K562 (cell line): ENCODE measurements at regions not wholly inside any gene's neighbourhood (a gene's known extent, or its start where the extent isn't known, plus 50 kb on each side); places are given as distances from the start of the nearest gene placed in this dataset.
A peak's percentile ranks its signal among the peaks of the same experiment; 100 is the strongest.

ENCODE experiments used
- ATAC-seq: fragments of 200-7000 bp; cut with Tn5 transposase; 3 replicates; pipeline ENCODE4 v1.9.1; 2020; ENCODE audit warnings: moderate library complexity
- BruUV-seq: library from RNA; stranded (reverse); fragments of 400-500 nt; replicated peaks from 2 replicates; lab custom pipeline; 2021; lab: Mats Ljungman, UMichigan
- CTCF ChIA-PET: fragments of 300-600 bp; formaldehyde crosslinking; extraction: SDS; loops from one replicate; lab custom pipeline; 2021; ENCODE audit warnings: low intra/inter-chr PET ratio; lab: Yijun Ruan, JAX
- POLR2A ChIA-PET: fragments of 300-600, 350-650 bp; sonication (Branson Sonifier 250); formaldehyde crosslinking; extraction: SDS; loops from one replicate; lab custom pipeline; 2021; ENCODE audit warnings: antibody characterized with exemption, inconsistent platforms; lab: Yijun Ruan, JAX
- DNase-seq, 4 experiments: peaks; one replicate each; pipeline versions ENCODE4 v3.0.0 to v3.0.0-alpha.2; 2011 to 2018; ENCODE audit warnings: low spot score in 3 of 4, mixed read lengths in 3 of 4; ENCODE audit errors: extremely low read depth in 1 of 4
- FAIRE-seq: peaks from 2 replicates; lab custom pipeline; 2011; peaks lifted over from hg19 to GRCh38; lab: Jason Lieb, UNC
- H2AFZ ChIP-seq: 2 replicates; pipeline ENCODE4 v1.6.0; 2011; ENCODE audit warnings: low read depth, low read length, control low read depth, inconsistent platforms
- H3K27ac ChIP-seq: fragments of 200-600 bp; 3 replicates; pipeline ENCODE4 v1.8.0; 2011; ENCODE audit warnings: low read depth, mild to moderate bottlenecking, control low read depth, inconsistent platforms, low read length, moderate library complexity, mixed read lengths; ENCODE audit errors: extremely low read depth
- H3K27me3 ChIP-seq, 2 experiments: fragments of 300-600 bp in 1 of 2; 2 replicates in 1 of 2; 3 replicates in 1 of 2; pipeline versions ENCODE4 v1.6.0 to v1.8.0; 2011; ENCODE audit warnings: inconsistent platforms in 2 of 2, low read length in 2 of 2, mild to moderate bottlenecking in 1 of 2, mixed read lengths in 1 of 2, moderate library complexity in 1 of 2; ENCODE audit not compliant: control insufficient read depth in 2 of 2, insufficient read depth in 2 of 2
- H3K36me3 ChIP-seq: fragments of 300-600 bp; 3 replicates; pipeline ENCODE4 v1.8.0; 2011; ENCODE audit warnings: mild to moderate bottlenecking, low read length, inconsistent platforms; ENCODE audit not compliant: control insufficient read depth, insufficient read depth
- H3K4me1 ChIP-seq, 2 experiments: fragments of 200-600 bp in 1 of 2; replicated peaks in 1 of 2; 2 replicates in 1 of 2; 3 replicates in 1 of 2; pipeline versions ENCODE4 v1.5.1 to v1.8.0; 2011; ENCODE audit warnings: inconsistent platforms in 2 of 2, low read length in 2 of 2, mild to moderate bottlenecking in 1 of 2, mixed read lengths in 1 of 2, moderate library complexity in 1 of 2; ENCODE audit not compliant: control insufficient read depth in 2 of 2, insufficient read depth in 2 of 2
- H3K4me2 ChIP-seq: 2 replicates; pipeline ENCODE4 v1.6.1; 2011; ENCODE audit warnings: low read length, control low read depth, inconsistent platforms, mixed read lengths; ENCODE audit not compliant: insufficient read depth
- H3K4me3 ChIP-seq: fragments of 200-600 bp; sonication (generic), shearing (Covaris generic); 2 replicates; pipeline ENCODE4 v1.5.1; 2016; ENCODE audit warnings: control low read depth, inconsistent platforms
- H3K79me2 ChIP-seq: fragments of 200-600 bp; 3 replicates; pipeline ENCODE4 v1.8.0; 2011; ENCODE audit warnings: low read length, inconsistent platforms; ENCODE audit not compliant: control insufficient read depth, insufficient read depth
- H3K9ac ChIP-seq, 2 experiments: 2 replicates each; pipeline versions ENCODE4 v1.6.0 to v1.6.1; 2011; ENCODE audit warnings: low read depth in 2 of 2, low read length in 2 of 2, control low read depth in 1 of 2, inconsistent platforms in 1 of 2, mild to moderate bottlenecking in 1 of 2, mixed read lengths in 1 of 2; ENCODE audit not compliant: insufficient read depth in 1 of 2
- H3K9me1 ChIP-seq: one replicate; pipeline ENCODE4 v1.6.0; 2011; ENCODE audit warnings: inconsistent platforms, mild to moderate bottlenecking, low read length, moderate library complexity; ENCODE audit not compliant: control insufficient read depth, insufficient read depth
- H3K9me3 ChIP-seq: replicated peaks from 2 replicates; pipeline ENCODE4 v1.5.1; 2011; ENCODE audit warnings: low read depth, low read length, inconsistent platforms; ENCODE audit not compliant: control insufficient read depth, insufficient read depth
- H4K20me1 ChIP-seq: replicated peaks from 2 replicates; pipeline ENCODE4 v1.6.1; 2011; ENCODE audit warnings: low read length, inconsistent platforms, mixed read lengths; ENCODE audit not compliant: control insufficient read depth, insufficient read depth
- CEBPB ChIP-seq: fragments of 450-650 bp; IDR thresholded peaks from 2 replicates; pipeline ENCODE4 v1.6.1; 2016; ENCODE audit warnings: missing genetic modification characterization, missing compliant biosample characterization
- CTCF ChIP-seq, 3 experiments: IDR thresholded peaks in 2 of 3; conservative IDR thresholded peaks in 1 of 3; 2 replicates each; pipeline ENCODE4 v1.5.1; 2011 to 2012; ENCODE audit warnings: low read length in 3 of 3, mild to moderate bottlenecking in 3 of 3, control low read depth in 2 of 3, improper control_type of control experiment in 1 of 3, inconsistent platforms in 1 of 3, low read depth in 1 of 3, mixed read lengths in 1 of 3, moderate library complexity in 1 of 3; ENCODE audit not compliant: insufficient read depth in 2 of 3
- PCBP2 ChIP-seq: fragments of 200-400 bp; formaldehyde crosslinking; IDR thresholded peaks from 2 replicates; pipeline ENCODE4 v1.6.1; 2018; ENCODE audit warnings: low read length, low read depth, mild to moderate bottlenecking, moderate library complexity; ENCODE audit not compliant: poor library complexity, severe bottlenecking
- RAD21 ChIP-seq, 2 experiments: fragments of 250-450 bp in 1 of 2; fragments of 450-650 bp in 1 of 2; sonication (Bioruptor Pico) in 1 of 2; formaldehyde crosslinking in 1 of 2; IDR thresholded peaks in 1 of 2; conservative IDR thresholded peaks in 1 of 2; 2 replicates each; pipeline versions ENCODE4 v1.4.0 to v1.8.0; 2020 to 2022; ENCODE audit warnings: mild to moderate bottlenecking in 2 of 2, moderate library complexity in 1 of 2
- REST ChIP-seq, 2 experiments: fragments of 450-650 bp; formaldehyde crosslinking in 1 of 2; IDR thresholded peaks; 2 replicates each; pipeline versions ENCODE4 v1.4.0 to v1.6.1; 2014 to 2020; ENCODE audit warnings: mild to moderate bottlenecking in 2 of 2, borderline replicate concordance in 1 of 2, low read depth in 1 of 2
- SMC3 ChIP-seq: conservative IDR thresholded peaks from 2 replicates; pipeline ENCODE4 v1.6.1; 2011; ENCODE audit warnings: low read depth, low read length, improper control_type of control experiment; ENCODE audit not compliant: insufficient read depth
- ZNF143 ChIP-seq: sonication (generic); formaldehyde crosslinking; IDR thresholded peaks from 2 replicates; pipeline ENCODE4 v1.9.0; 2022; ENCODE audit warnings: mild to moderate bottlenecking, missing genetic modification reagents
- ZNF224 ChIP-seq: sonication (generic); formaldehyde crosslinking; IDR thresholded peaks from 2 replicates; pipeline ENCODE4 v1.8.0; 2022; ENCODE audit warnings: mild to moderate bottlenecking, missing genetic modification reagents
- WGBS: fragments of 100-300 bp; shearing (Covaris generic); methylation state at CpG from one replicate; pipeline ENCODE4 v1.1.6; 2016; ENCODE audit warnings: low coverage, mixed read lengths; ENCODE audit not compliant: insufficient coverage; ENCODE audit errors: missing lambda C conversion rate; 5-methylcytosine and 5-hydroxymethylcytosine counted together
- in situ Hi-C: fragments of 300-500 bp; cut with MboI; formaldehyde crosslinking; loops from 4 replicates; pipeline ENCODE4 v1.15.0; 2018; ENCODE audit warnings: inconsistent platforms, mixed read lengths
- intact Hi-C: fragments of 100-400 bp; cut with micrococcal nuclease; formaldehyde crosslinking; loops from 2 replicates; pipeline ENCODE4 v1.14.2; 2022

GRCh38 chr6:28585335-28585734 is 59.7 kb downstream of the GPX5 start:
- no peaks in the 10 kb centered on the region for H4K20me1 ChIP-seq
- no TSS peak for BruUV-seq
- no peak overlapping the region for H3K27ac ChIP-seq
- H3K4me1 ChIP-seq = peaks cover 0 to 5% of the 10 kb centered on the region in 2 experiments
- CTCF ChIA-PET = interaction anchor here (0.5 to 1.1 kb wide), 2 partner anchors 90 to 652 kb away, joined by 3 to 4 read pairs; no protein-coding TSS in a partner anchor
- H3K36me3 ChIP-seq = peaks cover 62% of the 10 kb centered on the region; the same call in 2 of the 3 replicates
- no peak overlapping the region for H3K4me2 ChIP-seq
- H3K9me3 ChIP-seq = no peaks in the 10 kb centered on the region
- FAIRE-seq (peak; percentile 70), ATAC-seq (peak; percentile 65), DNase-seq (peak in 3 of 4 experiments; percentile 31 to 39 (median 32))
- in situ Hi-C loops (no loop called here), intact Hi-C loops (no loop called here)
- H3K9me1 ChIP-seq = no peaks in the 10 kb centered on the region
- H3K4me3 ChIP-seq = no peak overlapping the region
- H3K79me2 ChIP-seq = no peaks in the 10 kb centered on the region
- 66% methylated on average over 1 of the region's 1 CpG for WGBS
- H3K9ac ChIP-seq = no peak overlapping the region
- POLR2A ChIA-PET = interaction anchor here (1.1 to 1.6 kb wide), 8 partner anchors 10 to 229 kb away, joined by 3 to 6 read pairs (median 4); no protein-coding TSS in a partner anchor
- H3K27me3 ChIP-seq = no peaks in the 10 kb centered on the region
- no peak overlapping the region for H2AFZ ChIP-seq
- TF ChIP-seq ZNF224 (CRISPR knock-in tag) (no peak), CEBPB (0 out of 2 replicates have a peak, but pooled peaks have one; percentile 14), SMC3 (no peak), CTCF (IDR thresholded peaks at IDR 0.05 in 2 of 3, conservative IDR thresholded peaks at IDR 0.05 in 1 of 3; ENCODE audit: insufficient read depth in 2 of 3, low read depth in 1 of 3, low read length in 3 of 3) (peak in 2 of 3 experiments; percentile 27 to 43; a peak in 2 of 6 replicates), PCBP2 (no peak), REST (IDR thresholded peaks at IDR 0.05; ENCODE audit: borderline replicate concordance) (peak; percentile 65; the same call in 1 of the 2 replicates), REST (CRISPR knock-in tag; IDR thresholded peaks at IDR 0.05; ENCODE audit: low read depth) (no peak), RAD21 (CRISPR knock-in tag; conservative IDR thresholded peaks at IDR 0.05 in 1 of 2, IDR thresholded peaks at IDR 0.05 in 1 of 2) (peak; percentile 18 to 49; a peak in 3 of 4 replicates), ZNF143 (CRISPR knock-in tag) (no peak)
